ENCODE measurements at regions not wholly inside any gene's neighbourhood (a gene's known extent, or its start where the extent isn't known, plus 50 kb on each side); places are given as distances from the start of the nearest gene placed in this dataset.

GRCh38 chr12:75672200-75672599, 160.8 kb upstream of the KRR1 start:
- ATAC-seq (ENCODE audit: low read depth) (no peak; the same call in 1 of the 2 replicates), DNase-seq (no peak)
- Histone ChIP-seq H3K79me1 (ENCODE audit: low read depth in 1 of 2, low read length in 2 of 2) (no peaks in the 10 kb centered on the region), H3K9me1 (ENCODE audit: insufficient read depth, low read length) (peaks cover 2% of the 10 kb centered on the region; the same call in 1 of the 2 replicates), H2AFZ (replicated peaks; ENCODE audit: low read length, poor library complexity) (no peak overlapping the region), H4K20me1 (ENCODE audit: insufficient read depth, low read length) (no peaks in the 10 kb centered on the region), H2AK5ac (ENCODE audit: low read depth, low read length) (no peak overlapping the region), H3K27me3 (ENCODE audit: control insufficient read depth, insufficient read depth, low read length) (no peaks in the 10 kb centered on the region), H3K27ac (ENCODE audit: insufficient read depth, low read length) (0 out of 2 replicates have a peak overlapping the region, but pooled peaks have one; percentile 47), H3K9ac (ENCODE audit: low read depth, low read length) (no peak overlapping the region), H3K4me1 (ENCODE audit: control insufficient read depth, insufficient read depth, low read length) (peaks cover 2% of the 10 kb centered on the region; the same call in 1 of the 2 replicates), H4K8ac (ENCODE audit: low read depth in 2 of 2, low read length in 2 of 2) (no peak overlapping the region; a peak in 1 of 4 replicates), H3K4me2 (ENCODE audit: low read depth, low read length) (no peak overlapping the region), H4K5ac (ENCODE audit: low read depth, low read length) (no peak overlapping the region; the same call in 1 of the 2 replicates), H4K91ac (ENCODE audit: insufficient read depth, low read depth, low read length) (no peak overlapping the region), H3K4me3 (ENCODE audit: insufficient read depth, low read depth, low read length) (no peak overlapping the region), H3K56ac (ENCODE audit: extremely low read depth, insufficient read depth, low read length) (no peak overlapping the region), H3K4ac (ENCODE audit: low read depth, low read length) (no peak overlapping the region), H3K9me3 (ENCODE audit: control insufficient read depth, insufficient read depth, low read length) (no peaks in the 10 kb centered on the region), H2BK20ac (ENCODE audit: low read depth, low read length) (no peak overlapping the region), H3K18ac (ENCODE audit: low read depth, low read length) (no peak overlapping the region), H2BK120ac (ENCODE audit: low read depth, low read length) (no peak overlapping the region; the same call in 1 of the 2 replicates), H2BK15ac (ENCODE audit: low read depth, low read length) (no peak overlapping the region), H3K14ac (replicated peaks; ENCODE audit: low read depth, low read length) (no peak overlapping the region; the same call in 1 of the 2 replicates), H3K23ac (ENCODE audit: low read depth, low read length) (0 out of 2 replicates have a peak overlapping the region, but pooled peaks have one; percentile 0), H2BK5ac (ENCODE audit: low read depth, low read length, poor library complexity, severe bottlenecking) (no peak overlapping the region), H3K36me3 (ENCODE audit: control insufficient read depth, insufficient read depth, low read length) (no peaks in the 10 kb centered on the region), H2AK9ac (replicated peaks; ENCODE audit: low read depth, low read length, poor library complexity) (no peak overlapping the region)
- BruUV-seq (replicated peaks), result no TSS peak
- TF ChIP-seq RAD21 (IDR thresholded peaks at IDR 0.05; ENCODE audit: low read length) (no peak), MAZ (IDR thresholded peaks at IDR 0.05; ENCODE audit: borderline replicate concordance, low read depth, low read length) (no peak), CEBPB (IDR thresholded peaks at IDR 0.05; ENCODE audit: low read depth, low read length) (no peak), RFX5 (IDR thresholded peaks at IDR 0.05; ENCODE audit: low read depth, low read length) (no peak), MAFK (IDR thresholded peaks at IDR 0.05; ENCODE audit: low read depth, low read length) (no peak), CHD1 (IDR thresholded peaks at IDR 0.05; ENCODE audit: low read depth, low read length) (no peak), BHLHE40 (IDR thresholded peaks at IDR 0.05; ENCODE audit: low read depth, low read length) (no peak), FOS (IDR thresholded peaks at IDR 0.05; ENCODE audit: low read depth, low read length) (no peak), MXI1 (IDR thresholded peaks at IDR 0.05; ENCODE audit: borderline replicate concordance, low read depth, low read length) (no peak), POLR2A (IDR thresholded peaks at IDR 0.05; ENCODE audit: low read depth, low read length) (no peak), NFE2L2 (IDR thresholded peaks at IDR 0.05; ENCODE audit: low read depth, low read length) (no peak), SMC3 (IDR thresholded peaks at IDR 0.05; ENCODE audit: low read depth, low read length) (no peak), CTCF (conservative IDR thresholded peaks at IDR 0.05; ENCODE audit: low read depth, low read length) (no peak), RCOR1 (IDR thresholded peaks at IDR 0.05; ENCODE audit: insufficient replicate concordance, low read length) (no peak), USF2 (IDR thresholded peaks at IDR 0.05; ENCODE audit: low read depth, low read length) (no peak)
- TF ChIP-seq, protein P1, sequence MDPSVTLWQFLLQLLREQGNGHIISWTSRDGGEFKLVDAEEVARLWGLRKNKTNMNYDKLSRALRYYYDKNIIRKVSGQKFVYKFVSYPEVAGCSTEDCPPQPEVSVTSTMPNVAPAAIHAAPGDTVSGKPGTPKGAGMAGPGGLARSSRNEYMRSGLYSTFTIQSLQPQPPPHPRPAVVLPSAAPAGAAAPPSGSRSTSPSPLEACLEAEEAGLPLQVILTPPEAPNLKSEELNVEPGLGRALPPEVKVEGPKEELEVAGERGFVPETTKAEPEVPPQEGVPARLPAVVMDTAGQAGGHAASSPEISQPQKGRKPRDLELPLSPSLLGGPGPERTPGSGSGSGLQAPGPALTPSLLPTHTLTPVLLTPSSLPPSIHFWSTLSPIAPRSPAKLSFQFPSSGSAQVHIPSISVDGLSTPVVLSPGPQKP (IDR thresholded peaks at IDR 0.05; ENCODE audit: borderline replicate concordance, low read depth, low read length), result no peak
- dilution Hi-C loops (cut with HindIII; ENCODE audit: low sequenced_read_pairs, unreplicated experiment) (no loop called here), in situ Hi-C loops (cut with MboI; ENCODE audit: low sequenced_read_pairs) (no loop called here), intact Hi-C loops (cut with micrococcal nuclease) (no loop called here)
- ChIA-PET POLR2A (ENCODE audit: unreplicated experiment) (no interaction called here), CTCF (interaction anchor here (1.0 kb wide), 1 partner anchor 361 kb away, joined by 3 read pairs; no protein-coding TSS in a partner anchor)
